CD14-positive monocyte (primary cell): ENCODE measurements at regions not wholly inside any gene's neighbourhood (a gene's known extent, or its start where the extent isn't known, plus 50 kb on each side); places are given as distances from the start of the nearest gene placed in this dataset.

Source experiments
- DNase-seq, 3 donors: peaks; one replicate each; pipeline ENCODE4 v3.0.0-alpha.2; 2011 to 2022
- H2AFZ ChIP-seq: 2 replicates; pipeline ENCODE4 v1.6.0; 2012; ENCODE audit warnings: mild to moderate bottlenecking, low read depth, low read length, inconsistent platforms; ENCODE audit not compliant: insufficient read depth, poor library complexity, severe bottlenecking
- H3K27ac ChIP-seq, 2 donors: 1 replicate in 1 of 2; 2 replicates in 1 of 2; pipeline ENCODE4 v1.5.1; 2012 to 2013; ENCODE audit warnings: low read length in 2 of 2, control low read depth in 1 of 2, inconsistent platforms in 1 of 2, low read depth in 1 of 2, mild to moderate bottlenecking in 1 of 2
- H3K27me3 ChIP-seq, 2 donors: one replicate each; pipeline versions ENCODE4 v1.6.0 to v1.6.1; 2011 to 2013; ENCODE audit warnings: low read length in 2 of 2; ENCODE audit not compliant: control insufficient read depth in 2 of 2, insufficient read depth in 2 of 2
- H3K36me3 ChIP-seq, 2 donors: replicated peaks in 1 of 2; 1 replicate in 1 of 2; 2 replicates in 1 of 2; pipeline versions ENCODE4 v1.5.1 to v1.6.1; 2012 to 2013; ENCODE audit warnings: low read length in 2 of 2, control low read depth in 1 of 2, inconsistent platforms in 1 of 2, mild to moderate bottlenecking in 1 of 2; ENCODE audit not compliant: insufficient read depth in 2 of 2, control insufficient read depth in 1 of 2
- H3K4me1 ChIP-seq, 2 donors: 1 replicate in 1 of 2; 2 replicates in 1 of 2; pipeline versions ENCODE4 v1.5.1 to v1.6.1; 2012 to 2013; ENCODE audit warnings: low read length in 2 of 2, control low read depth in 1 of 2, inconsistent platforms in 1 of 2, mild to moderate bottlenecking in 1 of 2, moderate library complexity in 1 of 2; ENCODE audit not compliant: insufficient read depth in 2 of 2, control insufficient read depth in 1 of 2
- H3K4me2 ChIP-seq: replicated peaks from 2 replicates; pipeline ENCODE3; 2012; ENCODE audit warnings: low read length, moderate library complexity, mild to moderate bottlenecking; ENCODE audit not compliant: poor library complexity, severe bottlenecking; ENCODE audit errors: extremely low read depth
- H3K4me3 ChIP-seq, 3 experiments: fragments of 200-600 bp in 1 of 3; sonication (generic) in 1 of 3; replicated peaks in 1 of 3; 1 replicate in 2 of 3; 2 replicates in 1 of 3; pipeline ENCODE4 v1.5.1; 2011 to 2013; ENCODE audit warnings: low read length in 3 of 3, mild to moderate bottlenecking in 3 of 3, control low read depth in 2 of 3, low read depth in 2 of 3, inconsistent platforms in 1 of 3, moderate library complexity in 1 of 3
- H3K79me2 ChIP-seq: 2 replicates; pipeline ENCODE4 v1.6.0; 2012; ENCODE audit warnings: mild to moderate bottlenecking, control low read depth, inconsistent platforms, low read length, moderate library complexity; ENCODE audit not compliant: insufficient read depth
- H3K9ac ChIP-seq: 2 replicates; pipeline ENCODE4 v1.6.0; 2017; ENCODE audit warnings: low read length, mild to moderate bottlenecking; ENCODE audit not compliant: insufficient read depth, poor library complexity, severe bottlenecking
- H3K9me3 ChIP-seq, 2 donors: replicated peaks in 1 of 2; 1 replicate in 1 of 2; 2 replicates in 1 of 2; pipeline versions ENCODE4 v1.5.1 to v1.6.1; 2012 to 2013; ENCODE audit warnings: low read length in 2 of 2, control low read depth in 1 of 2; ENCODE audit not compliant: control insufficient read depth in 1 of 2, insufficient read depth in 1 of 2
- H4K20me1 ChIP-seq: 2 replicates; pipeline ENCODE4 v1.6.0; 2012; ENCODE audit warnings: mild to moderate bottlenecking, low read length, control low read depth, moderate library complexity; ENCODE audit not compliant: insufficient read depth
- H3K27ac Mint-ChIP-seq, 7 donors: one replicate each; pipeline ENCODE4 v1.8.0; 2020; ENCODE audit warnings: mild to moderate bottlenecking in 7 of 7, mixed read lengths in 7 of 7, moderate library complexity in 6 of 7, inconsistent platforms in 2 of 7
- H3K27me3 Mint-ChIP-seq, 3 donors: one replicate each; pipeline ENCODE4 v1.8.0; 2021 to 2022; ENCODE audit warnings: low read depth in 3 of 3, mild to moderate bottlenecking in 3 of 3, mixed read lengths in 3 of 3, moderate library complexity in 3 of 3, inconsistent platforms in 1 of 3
- H3K36me3 Mint-ChIP-seq, 2 donors: one replicate each; pipeline ENCODE4 v1.8.0; 2020; ENCODE audit warnings: mixed read lengths in 2 of 2, inconsistent platforms in 1 of 2, mild to moderate bottlenecking in 1 of 2
- H3K4me1 Mint-ChIP-seq: one replicate; pipeline ENCODE4 v1.8.0; 2020; ENCODE audit warnings: mild to moderate bottlenecking, mixed read lengths
- H3K4me3 Mint-ChIP-seq, 2 donors: one replicate each; pipeline ENCODE4 v1.8.0; 2020; ENCODE audit warnings: mild to moderate bottlenecking in 2 of 2, mixed read lengths in 2 of 2, moderate library complexity in 1 of 2
- H3K9me3 Mint-ChIP-seq, 7 donors: one replicate each; pipeline ENCODE4 v1.8.0; 2020 to 2022; ENCODE audit warnings: mixed read lengths in 7 of 7, mild to moderate bottlenecking in 6 of 7, moderate library complexity in 6 of 7, inconsistent platforms in 2 of 7
- CTCF ChIP-seq: fragments of 200-600 bp; IDR thresholded peaks from one replicate; pipeline ENCODE4 v1.8.0; 2022; ENCODE audit warnings: antibody characterized with exemption, mild to moderate bottlenecking
- WGBS: methylation state at CpG from one replicate; pipeline ENCODE4 v1.1.5; 2013; ENCODE audit warnings: missing lambda C conversion rate; ENCODE audit not compliant: insufficient coverage; 5-methylcytosine and 5-hydroxymethylcytosine counted together
- intact Hi-C, 2 donors: fragments of 100-400 bp; cut with micrococcal nuclease; formaldehyde crosslinking; loops; one replicate each; pipeline versions ENCODE4 v1.15.0 to v1.15.1; 2023

GRCh38 chr20:57032847-57033246 lies 233.6 kb downstream of the BMP7 start:
- peaks cover 5 to 9% of the 10 kb centered on the region in 2 donors for H3K9me3 ChIP-seq
- H4K20me1 ChIP-seq = no peaks in the 10 kb centered on the region
- no peak for DNase-seq
- no peak overlapping the region for H3K27ac Mint-ChIP-seq
- no peak overlapping the region for H2AFZ ChIP-seq
- no peaks in the 10 kb centered on the region for H3K4me1 ChIP-seq
- H3K79me2 ChIP-seq = no peaks in the 10 kb centered on the region
- no peak overlapping the region for H3K9ac ChIP-seq
- H3K4me3 ChIP-seq = no peak overlapping the region
- H3K9me3 Mint-ChIP-seq = peaks cover 5 to 13% (median 7%) of the 10 kb centered on the region in 7 donors
- no peaks in the 10 kb centered on the region for H3K36me3 Mint-ChIP-seq
- intact Hi-C loops = no loop called here
- peak overlapping the region in 1 of 2 donors; percentile 10 for H3K4me3 Mint-ChIP-seq
- no peaks in the 10 kb centered on the region for H3K36me3 ChIP-seq
- H3K27me3 ChIP-seq = no peaks in the 10 kb centered on the region
- no peak for TF ChIP-seq CTCF
- H3K4me1 Mint-ChIP-seq = no peaks in the 10 kb centered on the region
- 100% methylated on average over 4 of the region's 9 CpGs for WGBS
- no peak overlapping the region for H3K27ac ChIP-seq
- H3K27me3 Mint-ChIP-seq = peaks cover 4 to 13% (median 9%) of the 10 kb centered on the region in 3 donors
- no peak overlapping the region for H3K4me2 ChIP-seq

GRCh38 chr20:57034001-57034400 lies 232.4 kb downstream of the BMP7 start:
- Histone ChIP-seq H2AFZ (no peak overlapping the region), H3K27me3 (no peaks in the 10 kb centered on the region), H3K27ac (no peak overlapping the region), H3K9me3 (peaks cover 5 to 9% of the 10 kb centered on the region in 2 donors), H3K36me3 (no peaks in the 10 kb centered on the region), H3K4me2 (no peak overlapping the region), H3K4me1 (no peaks in the 10 kb centered on the region), H3K9ac (no peak overlapping the region), H3K4me3 (no peak overlapping the region), H4K20me1 (no peaks in the 10 kb centered on the region), H3K79me2 (no peaks in the 10 kb centered on the region)
- H3K27ac Mint-ChIP-seq = no peak overlapping the region
- H3K4me1 Mint-ChIP-seq = no peaks in the 10 kb centered on the region
- WGBS = 79% methylated on average over 4 of the region's 5 CpGs
- intact Hi-C loops = no loop called here
- no peak overlapping the region for H3K4me3 Mint-ChIP-seq
- no peaks in the 10 kb centered on the region for H3K36me3 Mint-ChIP-seq
- no peak for TF ChIP-seq CTCF
- no peak for DNase-seq
- H3K27me3 Mint-ChIP-seq = peaks cover 4 to 13% (median 9%) of the 10 kb centered on the region in 3 donors
- H3K9me3 Mint-ChIP-seq = peaks cover 5 to 12% (median 7%) of the 10 kb centered on the region in 7 donors
